ENCODE measurements at regions not wholly inside any gene's neighbourhood (a gene's known extent, or its start where the extent isn't known, plus 50 kb on each side); places are given as distances from the start of the nearest gene placed in this dataset.

DNA sequence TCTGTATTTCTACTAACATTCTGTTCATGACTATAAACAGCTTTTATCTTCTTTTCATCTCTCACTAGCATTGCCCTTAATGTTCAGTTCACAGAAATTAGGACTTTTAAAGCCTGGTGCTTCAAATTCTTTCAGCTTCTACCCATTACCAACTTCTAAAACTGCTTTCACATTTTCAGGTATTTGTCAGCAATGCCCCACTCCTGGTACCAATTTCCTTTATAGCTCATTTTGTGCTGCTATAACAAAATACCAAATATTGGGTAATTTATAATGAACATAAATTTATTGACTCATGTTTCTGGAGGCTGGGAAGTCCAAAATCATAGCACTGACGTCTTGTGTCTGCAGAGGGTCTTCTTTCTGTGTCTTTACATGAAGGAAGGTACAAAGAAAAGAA, 753.1 kb upstream of the CCDC54 start:
- TF ChIP-seq, protein P1, sequence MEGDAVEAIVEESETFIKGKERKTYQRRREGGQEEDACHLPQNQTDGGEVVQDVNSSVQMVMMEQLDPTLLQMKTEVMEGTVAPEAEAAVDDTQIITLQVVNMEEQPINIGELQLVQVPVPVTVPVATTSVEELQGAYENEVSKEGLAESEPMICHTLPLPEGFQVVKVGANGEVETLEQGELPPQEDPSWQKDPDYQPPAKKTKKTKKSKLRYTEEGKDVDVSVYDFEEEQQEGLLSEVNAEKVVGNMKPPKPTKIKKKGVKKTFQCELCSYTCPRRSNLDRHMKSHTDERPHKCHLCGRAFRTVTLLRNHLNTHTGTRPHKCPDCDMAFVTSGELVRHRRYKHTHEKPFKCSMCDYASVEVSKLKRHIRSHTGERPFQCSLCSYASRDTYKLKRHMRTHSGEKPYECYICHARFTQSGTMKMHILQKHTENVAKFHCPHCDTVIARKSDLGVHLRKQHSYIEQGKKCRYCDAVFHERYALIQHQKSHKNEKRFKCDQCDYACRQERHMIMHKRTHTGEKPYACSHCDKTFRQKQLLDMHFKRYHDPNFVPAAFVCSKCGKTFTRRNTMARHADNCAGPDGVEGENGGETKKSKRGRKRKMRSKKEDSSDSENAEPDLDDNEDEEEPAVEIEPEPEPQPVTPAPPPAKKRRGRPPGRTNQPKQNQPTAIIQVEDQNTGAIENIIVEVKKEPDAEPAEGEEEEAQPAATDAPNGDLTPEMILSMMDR (conservative IDR thresholded peaks at IDR 0.05 in 1 of 2, IDR thresholded peaks at IDR 0.05 in 1 of 2; ENCODE audit: extremely low read depth in 1 of 2, insufficient read depth in 1 of 2, low read depth in 1 of 2, low read length in 2 of 2), result no peak
- TF ChIP-seq EZH2 (IDR thresholded peaks at IDR 0.05; ENCODE audit: borderline replicate concordance, low read length), result no peak

Measured in mammary epithelial cell (primary cell).